ENCODE measurements at regions not wholly inside any gene's neighbourhood (a gene's known extent, or its start where the extent isn't known, plus 50 kb on each side); places are given as distances from the start of the nearest gene placed in this dataset.
"Not testable (repeated sequence)": the region's sequence is repeated elsewhere in the genome, so short reads cannot be mapped to it uniquely, and the experiment has no call there.

DNA sequence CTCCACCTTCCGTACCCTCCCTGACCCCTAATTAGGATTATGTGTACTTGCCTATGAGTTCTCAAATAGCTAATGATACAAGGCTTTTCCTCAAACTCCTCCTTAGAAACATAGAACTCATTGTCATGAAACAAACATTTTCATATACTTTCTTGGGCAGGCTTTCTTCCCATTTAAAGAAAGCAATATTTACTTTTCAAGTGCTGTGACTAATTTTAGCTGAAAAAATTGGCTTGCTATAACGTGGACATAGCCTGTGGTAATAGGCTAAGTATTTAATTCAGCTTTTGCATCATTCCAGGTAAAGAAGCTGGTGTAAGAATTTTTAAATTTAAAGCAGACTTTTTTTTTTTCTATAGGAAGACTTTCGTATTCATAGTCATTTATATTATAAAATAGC lies 208.7 kb downstream of the SOX2 start:
- no peak for DNase-seq (ENCODE audit: low spot score)

DNA sequence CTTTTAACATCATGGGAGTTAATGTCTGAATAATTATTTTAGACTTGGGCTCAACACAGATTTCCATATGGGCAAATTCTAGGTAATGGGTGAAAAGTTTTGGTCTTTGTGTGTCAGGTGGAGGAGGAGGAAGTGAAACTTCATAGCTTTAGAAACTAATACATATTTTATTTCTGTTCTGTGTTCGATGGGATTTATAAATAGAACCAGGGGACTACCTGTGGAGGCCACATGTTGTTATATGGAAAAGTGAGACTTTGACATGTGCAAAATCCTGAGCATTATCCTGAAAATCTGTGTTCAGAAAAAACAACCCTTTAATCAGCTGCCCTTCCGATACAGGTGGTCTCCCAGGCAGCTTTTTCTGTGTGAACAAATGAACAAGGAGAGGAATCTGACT lies 209.5 kb downstream of the SOX2 start:
- no peak for DNase-seq (ENCODE audit: low spot score)

DNA sequence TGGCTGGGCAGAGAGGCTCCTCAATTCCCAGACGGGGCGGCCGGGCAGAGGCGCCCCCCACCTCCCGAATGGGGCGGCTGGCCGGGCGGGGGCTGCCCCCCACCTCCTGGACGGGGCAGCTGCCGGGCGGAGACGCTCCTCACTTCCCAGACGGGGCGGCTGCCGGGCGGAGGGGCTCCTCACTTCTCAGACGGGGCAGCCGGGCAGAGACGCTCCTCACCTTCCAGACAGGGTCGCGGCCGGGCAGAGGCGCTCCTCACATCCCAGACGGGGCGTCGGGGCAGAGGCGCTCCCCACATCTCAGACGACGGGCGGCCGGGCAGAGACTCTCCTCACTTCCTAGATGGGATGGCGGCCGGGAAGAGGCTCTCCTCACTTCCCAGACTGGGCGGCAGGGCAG lies 214.1 kb downstream of the SOX2 start:
- DNase-seq (ENCODE audit: low spot score) = not testable (repeated sequence)

DNA sequence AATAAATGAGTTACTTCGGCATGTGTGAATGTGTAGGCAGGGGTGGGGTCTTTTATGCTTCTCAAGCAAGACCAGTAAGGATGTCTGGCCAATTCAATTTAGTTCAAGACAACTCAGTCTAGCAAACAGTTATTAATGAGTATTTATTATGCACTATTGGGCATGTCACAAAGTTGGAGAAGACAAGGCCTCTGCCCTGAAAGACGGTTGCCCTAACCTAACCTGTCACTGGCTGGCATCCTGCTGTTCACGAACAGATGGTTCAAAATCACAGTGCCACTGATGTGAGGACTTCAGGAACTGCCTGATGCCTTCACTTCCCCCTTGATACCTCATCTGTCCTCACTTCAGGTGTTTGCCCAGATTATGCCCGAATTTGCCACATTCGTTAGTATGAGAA lies 217.8 kb downstream of the SOX2 start:
- no peak for DNase-seq (ENCODE audit: low spot score)

DNA sequence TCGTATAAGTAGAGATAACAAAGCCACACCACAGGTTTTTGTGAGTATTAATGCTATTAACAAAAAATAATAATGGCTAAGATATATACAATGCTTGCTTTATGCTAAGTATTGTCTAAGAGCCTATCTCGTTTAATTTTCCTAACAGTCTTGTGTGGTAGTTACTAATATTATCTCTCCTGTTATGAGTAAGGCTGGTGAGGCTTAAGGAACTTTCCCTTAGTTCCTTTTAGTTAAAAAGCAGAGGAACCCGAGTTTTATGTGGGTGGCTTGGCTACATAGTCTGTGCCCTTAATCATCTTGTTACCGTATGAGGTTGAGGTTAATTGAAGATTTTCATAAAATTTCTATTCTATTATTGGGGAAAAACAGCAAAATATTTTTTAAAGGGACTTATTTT lies 218.4 kb downstream of the SOX2 start:
- DNase-seq (ENCODE audit: low spot score) = no peak

DNA sequence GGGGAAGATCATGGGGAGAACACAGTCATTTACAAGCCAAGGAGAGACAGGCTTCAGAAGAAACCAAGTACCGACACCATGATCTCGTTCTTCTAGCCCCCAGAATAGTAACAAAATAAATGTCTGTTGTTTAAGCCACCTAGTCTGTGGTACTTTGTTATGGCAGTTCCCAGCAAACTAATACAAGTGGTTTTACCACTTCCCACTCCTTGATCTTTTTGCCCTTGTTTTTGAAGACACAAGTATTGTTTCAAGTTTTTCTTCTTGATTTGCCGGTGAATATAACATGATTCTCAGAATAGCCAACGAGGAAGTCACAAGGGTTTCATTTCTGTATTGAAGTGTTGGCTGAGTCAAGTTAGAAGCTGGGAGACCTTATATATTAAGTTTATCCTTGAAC lies 220.3 kb downstream of the SOX2 start:
- no peak for DNase-seq (ENCODE audit: low spot score)

DNA sequence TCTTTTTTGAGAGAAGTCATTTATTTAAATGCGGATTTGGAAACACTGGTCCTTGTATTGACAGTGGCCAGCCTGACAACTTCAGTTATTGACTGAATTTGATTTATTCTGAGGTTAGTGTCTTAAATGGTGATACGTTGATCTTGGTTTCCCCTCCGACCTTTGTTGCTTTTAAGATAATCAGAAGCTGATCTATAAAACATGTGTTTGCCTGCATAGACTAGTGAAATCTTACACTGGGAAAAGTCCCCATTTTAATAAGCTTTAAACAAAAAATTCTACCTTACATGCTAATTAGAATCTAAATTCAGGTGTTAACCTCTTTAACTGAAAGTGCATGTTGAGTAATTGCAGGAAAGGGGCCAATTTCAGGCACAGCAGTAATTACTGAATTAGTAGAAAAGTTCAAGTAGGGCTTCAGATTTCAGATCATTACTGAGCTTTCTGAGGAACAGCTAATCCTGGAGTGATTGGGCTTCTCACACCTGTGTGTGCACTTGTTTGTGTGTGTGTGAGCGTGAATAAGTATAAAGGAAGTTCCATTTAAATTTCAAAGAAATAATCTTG lies 221.4 kb downstream of the SOX2 start:
- DNase-seq (ENCODE audit: low spot score) = no peak

- DNase-seq (ENCODE audit: low spot score) = no peak
Measured at GRCh38 chr3:181935915-181936314, 224.2 kb downstream of the SOX2 start.

GRCh38 chr3:181936774-181937173 lies 225.0 kb downstream of the SOX2 start:
- no peak for DNase-seq (ENCODE audit: low spot score)

GRCh38 chr3:181938580-181938979 lies 226.9 kb downstream of the SOX2 start:
- not testable (repeated sequence) for DNase-seq (ENCODE audit: low spot score)

DNA sequence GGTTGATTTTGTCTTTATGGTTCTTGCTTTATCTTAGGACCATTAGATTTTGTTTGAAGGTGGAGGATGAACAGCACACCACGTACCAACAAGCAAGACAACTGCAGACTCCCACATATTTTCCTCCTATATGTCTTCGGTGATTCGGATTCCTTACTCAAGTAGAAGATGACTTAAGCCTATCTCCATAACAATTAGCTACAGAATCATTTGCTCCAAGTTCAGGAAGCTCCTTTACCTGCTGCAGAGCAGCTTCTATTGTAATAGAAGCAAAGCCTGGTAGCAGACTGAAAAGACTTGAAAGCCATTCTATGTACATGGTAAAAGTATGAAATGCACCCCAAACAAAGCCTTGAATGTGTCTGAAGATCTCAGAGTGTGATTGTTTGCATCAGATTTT lies 229.0 kb downstream of the SOX2 start:
- no peak for DNase-seq (ENCODE audit: low spot score)

- no peak for DNase-seq (ENCODE audit: low spot score)
Measured at GRCh38 chr3:181941250-181941649, 229.5 kb downstream of the SOX2 start.

DNA sequence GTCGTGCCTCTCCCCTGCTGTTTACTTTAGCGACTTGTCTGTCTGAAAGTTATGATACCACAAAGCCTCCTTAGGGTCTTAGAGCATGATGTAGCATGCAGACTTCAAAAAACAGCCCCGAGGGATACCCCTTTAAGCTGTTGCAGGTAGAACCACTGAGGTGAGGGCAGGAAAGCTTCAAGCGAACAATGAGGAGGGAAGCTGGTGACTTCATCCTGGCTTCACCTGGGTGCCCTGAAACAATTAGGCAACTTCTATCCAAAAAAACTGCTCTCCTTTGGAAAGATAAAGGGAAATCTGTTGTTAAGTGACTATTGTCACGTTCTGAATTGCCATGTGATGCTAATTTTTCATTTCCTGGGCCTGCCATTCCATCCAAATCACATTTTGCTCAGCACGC lies 231.6 kb downstream of the SOX2 start:
- no peak for DNase-seq (ENCODE audit: low spot score)

GRCh38 chr3:181947606-181948005 lies 235.9 kb downstream of the SOX2 start:
- no peak for DNase-seq (ENCODE audit: low spot score)

GRCh38 chr3:181948286-181948685 lies 236.6 kb downstream of the SOX2 start:
- DNase-seq (ENCODE audit: low spot score) = no peak

DNA sequence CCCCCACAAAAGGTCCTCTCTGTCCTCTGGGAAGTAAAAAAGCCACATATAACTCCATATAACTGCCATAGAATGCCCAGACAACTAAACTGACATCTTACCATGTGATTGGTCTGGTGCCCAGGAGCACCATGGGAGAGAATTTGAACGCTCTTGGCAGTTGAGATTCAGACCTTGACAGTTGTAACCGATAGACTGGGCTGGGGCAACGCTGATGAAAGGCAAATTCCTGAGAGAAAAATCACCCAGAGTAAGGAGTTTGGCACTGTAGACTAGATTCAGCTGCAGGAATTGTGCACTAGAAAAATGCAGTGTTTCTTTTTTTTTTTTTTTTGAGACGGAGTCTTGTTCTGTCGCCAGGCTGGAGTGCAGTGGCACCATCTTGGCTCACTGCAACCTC lies 240.5 kb downstream of the SOX2 start:
- no peak for DNase-seq (ENCODE audit: low spot score)

GRCh38 chr3:181952929-181953328 lies 241.2 kb downstream of the SOX2 start:
- DNase-seq (ENCODE audit: low spot score) = no peak

GRCh38 chr3:181955566-181955965 lies 243.8 kb downstream of the SOX2 start:
- no peak for DNase-seq (ENCODE audit: low spot score)

DNA sequence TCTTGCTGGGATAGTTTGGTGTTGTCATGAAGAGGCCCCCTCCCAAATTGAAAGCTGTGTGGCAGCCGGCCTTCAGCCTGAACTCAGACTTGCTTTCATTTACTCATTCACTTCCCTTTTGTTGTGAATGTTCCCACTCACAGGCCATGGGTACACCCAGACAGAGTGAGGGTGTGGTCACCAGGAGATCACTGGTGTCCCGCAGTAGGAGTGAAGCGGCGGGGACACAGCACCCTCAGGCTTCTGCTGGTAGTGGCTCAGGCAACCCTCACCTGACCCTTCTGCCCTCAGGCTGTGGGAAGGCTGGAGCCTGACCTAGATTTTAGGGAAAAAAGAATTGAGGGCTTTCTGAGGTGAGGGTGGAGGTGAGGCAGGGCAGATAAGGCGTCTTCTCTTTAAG lies 244.4 kb downstream of the SOX2 start:
- DNase-seq (ENCODE audit: low spot score) = no peak

GRCh38 chr3:181966393-181966792 lies 254.7 kb downstream of the SOX2 start:
- DNase-seq (ENCODE audit: low spot score) = no peak

DNA sequence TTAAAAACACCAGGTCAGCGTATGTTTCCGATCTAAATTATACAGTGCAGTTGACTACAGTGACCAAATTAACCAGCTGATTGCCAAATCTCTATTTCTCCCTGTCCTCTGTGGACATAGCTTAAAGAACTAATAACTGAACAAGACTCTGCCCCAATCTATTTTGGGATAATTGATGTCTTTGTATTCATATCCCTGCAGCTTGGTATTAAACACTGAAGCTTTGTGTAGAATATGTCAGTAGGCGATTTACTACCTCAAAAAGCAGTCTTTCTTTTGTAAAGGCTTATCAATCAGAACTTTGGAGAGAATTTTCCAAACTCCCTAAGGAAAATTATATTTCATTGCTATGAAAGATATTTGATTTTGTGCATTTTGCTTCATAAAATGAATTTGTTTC lies 258.2 kb downstream of the SOX2 start:
- DNase-seq (ENCODE audit: low spot score) = peak; percentile 11

DNA sequence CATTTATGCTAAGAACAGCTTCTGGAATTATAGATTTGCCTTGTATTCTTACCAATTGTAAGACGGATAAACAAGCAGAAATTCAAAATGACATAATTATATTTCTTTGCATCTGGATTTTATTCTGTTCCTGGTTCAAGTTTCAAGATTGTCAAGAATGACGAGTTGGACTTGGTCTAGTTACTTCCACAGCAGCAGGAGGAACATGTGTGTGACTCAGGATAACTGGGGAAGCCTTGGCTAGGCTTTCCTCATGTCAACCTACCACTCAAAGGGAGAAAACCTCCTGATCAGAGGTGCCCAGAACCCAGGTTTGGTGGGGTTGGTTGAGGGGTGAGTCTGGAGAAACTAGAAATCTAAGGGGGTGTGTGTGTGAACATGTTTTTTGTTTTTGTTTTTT lies 259.7 kb downstream of the SOX2 start:
- DNase-seq (ENCODE audit: low spot score) = no peak

DNA sequence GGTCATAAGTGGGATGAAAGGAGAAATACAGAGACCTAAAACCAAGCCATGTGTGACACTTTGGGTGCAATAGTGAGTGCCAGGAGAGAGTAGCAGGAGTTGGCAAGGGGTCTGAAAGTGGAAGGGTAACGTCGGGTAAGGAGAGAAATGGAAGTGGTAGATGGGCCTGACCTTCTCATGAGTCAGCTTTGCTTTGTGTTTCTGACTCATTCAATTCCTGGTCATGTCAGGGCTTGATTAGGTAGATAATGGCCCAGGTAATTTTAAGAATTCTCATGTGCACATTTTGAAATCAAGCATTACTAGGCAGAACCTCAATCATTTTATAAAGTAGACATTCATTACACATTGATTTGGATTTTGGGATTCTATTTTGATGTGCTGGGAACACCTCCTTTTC lies 262.5 kb downstream of the SOX2 start:
- no peak for DNase-seq (ENCODE audit: low spot score)

DNA sequence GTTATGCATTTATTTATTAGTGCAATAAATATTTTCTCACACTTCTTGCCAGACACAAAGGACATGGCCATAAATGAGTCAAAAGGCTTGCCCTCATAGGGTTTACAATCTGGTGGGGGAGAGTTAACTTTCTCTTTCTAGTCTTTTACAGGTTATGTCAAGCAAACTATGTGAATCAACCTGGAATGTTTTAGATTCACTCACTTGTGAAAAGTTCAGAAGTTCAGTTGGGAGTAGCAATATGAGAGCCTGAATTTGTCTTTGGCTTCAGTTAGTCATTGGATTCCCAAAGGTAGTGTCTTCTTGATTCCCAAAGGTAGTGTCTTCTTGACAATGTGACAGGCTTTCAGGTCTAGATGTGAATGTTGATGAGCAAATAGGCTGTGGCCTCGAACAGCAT lies 264.8 kb downstream of the SOX2 start:
- no peak for DNase-seq (ENCODE audit: low spot score)

DNA sequence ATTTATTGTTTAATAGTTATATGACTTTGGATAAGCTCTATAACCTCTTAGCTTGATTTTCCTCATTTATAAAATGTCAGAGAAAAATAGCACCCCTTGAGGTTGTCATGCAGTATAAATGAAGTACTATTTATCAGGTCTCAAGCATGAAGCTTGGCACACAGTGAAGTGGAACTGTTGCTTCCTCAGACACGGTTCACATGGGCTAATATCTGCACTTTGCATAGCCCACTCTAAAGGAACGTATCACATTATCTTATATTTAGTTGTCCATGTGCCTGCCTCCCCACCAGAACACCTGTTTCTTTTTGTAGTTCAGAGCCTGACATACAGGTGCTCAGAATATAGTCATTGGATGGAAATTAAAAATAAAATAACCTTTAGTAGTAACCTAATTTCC lies 273.7 kb downstream of the SOX2 start:
- DNase-seq (ENCODE audit: low spot score) = no peak
